RWPE2 (cell line): ENCODE measurements at regions not wholly inside any gene's neighbourhood (a gene's known extent, or its start where the extent isn't known, plus 50 kb on each side); places are given as distances from the start of the nearest gene placed in this dataset.

Experiments
- ATAC-seq: fragments of 200-7000 bp; cut with Tn5 transposase; 3 replicates; pipeline ENCODE4 v1.9.1; 2021; ENCODE audit warnings: low read depth
- DNase-seq: peaks from one replicate; pipeline ENCODE4 v3.0.0-alpha.2; 2020; ENCODE audit warnings: low spot score
- H3K27ac ChIP-seq: fragments of 450-650 bp; 2 replicates; pipeline ENCODE4 v1.5.1; 2017; ENCODE audit warnings: mild to moderate bottlenecking; ENCODE audit not compliant: poor library complexity, severe bottlenecking
- H3K27me3 ChIP-seq: fragments of 250-450 bp; sonication (Bioruptor Pico); 2 replicates; pipeline ENCODE4 v1.5.1; 2021; ENCODE audit warnings: mild to moderate bottlenecking, moderate library complexity; ENCODE audit not compliant: insufficient read depth, poor library complexity, severe bottlenecking
- H3K36me3 ChIP-seq: fragments of 250-450 bp; sonication (Bioruptor Pico); 2 replicates; pipeline ENCODE4 v1.5.1; 2020; ENCODE audit warnings: low read depth, mild to moderate bottlenecking, moderate library complexity
- H3K4me1 ChIP-seq: fragments of 250-450 bp; sonication (Bioruptor Pico); 2 replicates; pipeline ENCODE4 v1.5.1; 2021; ENCODE audit warnings: mild to moderate bottlenecking, moderate library complexity; ENCODE audit not compliant: insufficient read depth, poor library complexity, severe bottlenecking
- H3K4me3 ChIP-seq: fragments of 250-450 bp; sonication (Bioruptor Pico); 2 replicates; pipeline ENCODE4 v1.5.1; 2021; ENCODE audit warnings: mild to moderate bottlenecking, moderate library complexity; ENCODE audit not compliant: severe bottlenecking
- H3K9me3 ChIP-seq: fragments of 250-450 bp; sonication (Bioruptor Pico); 2 replicates; pipeline ENCODE4 v1.5.1; 2021; ENCODE audit warnings: mild to moderate bottlenecking, moderate library complexity; ENCODE audit not compliant: severe bottlenecking
- CTCF ChIP-seq: fragments of 450-650 bp; IDR thresholded peaks from one replicate; pipeline ENCODE4 v1.5.1; 2017; ENCODE audit warnings: mild to moderate bottlenecking, moderate library complexity; ENCODE audit not compliant: poor library complexity, severe bottlenecking

GRCh38 chr4:153922148-153922547, 133.3 kb upstream of the SFRP2 start:
- no peak for ATAC-seq
- no peaks in the 10 kb centered on the region for H3K4me1 ChIP-seq

GRCh38 chr4:153919667-153920066, 130.8 kb upstream of the SFRP2 start:
- Histone ChIP-seq H3K27ac (no peak overlapping the region), H3K4me3 (no peak overlapping the region), H3K27me3 (peaks cover 3% of the 10 kb centered on the region), H3K9me3 (no peaks in the 10 kb centered on the region), H3K4me1 (no peaks in the 10 kb centered on the region), H3K36me3 (no peaks in the 10 kb centered on the region)
- no peak for TF ChIP-seq CTCF
- DNase-seq (no peak), ATAC-seq (no peak)

More at GRCh38 chr4:153922148-153922547, 133.3 kb upstream of the SFRP2 start:
- peaks cover 3% of the 10 kb centered on the region for H3K27me3 ChIP-seq
- TF ChIP-seq CTCF = no peak
- H3K9me3 ChIP-seq = no peaks in the 10 kb centered on the region
- no peak overlapping the region for H3K27ac ChIP-seq
- no peaks in the 10 kb centered on the region for H3K36me3 ChIP-seq
- DNase-seq = no peak
- no peak overlapping the region for H3K4me3 ChIP-seq

GRCh38 chr4:153916273-153916755, 127.4 kb upstream of the SFRP2 start:
- H3K4me3 ChIP-seq = no peak overlapping the region
- peaks cover 3% of the 10 kb centered on the region for H3K27me3 ChIP-seq
- ATAC-seq (no peak), DNase-seq (no peak)
- no peak overlapping the region for H3K27ac ChIP-seq
- H3K4me1 ChIP-seq = no peaks in the 10 kb centered on the region
- no peaks in the 10 kb centered on the region for H3K9me3 ChIP-seq
- no peak for TF ChIP-seq CTCF
- no peaks in the 10 kb centered on the region for H3K36me3 ChIP-seq

- H3K27me3 ChIP-seq = no peaks in the 10 kb centered on the region
- no peak overlapping the region for H3K27ac ChIP-seq
- ATAC-seq (no peak), DNase-seq (no peak)
- H3K36me3 ChIP-seq = no peaks in the 10 kb centered on the region
- no peak overlapping the region for H3K4me3 ChIP-seq
- H3K9me3 ChIP-seq = no peaks in the 10 kb centered on the region
- H3K4me1 ChIP-seq = no peaks in the 10 kb centered on the region
- TF ChIP-seq CTCF = no peak
These were observed 123.4 kb upstream of the SFRP2 start for GRCh38 chr4:153912301-153912700.

- Histone ChIP-seq H3K4me1 (no peaks in the 10 kb centered on the region), H3K27ac (no peak overlapping the region), H3K36me3 (no peaks in the 10 kb centered on the region), H3K4me3 (no peak overlapping the region), H3K27me3 (no peaks in the 10 kb centered on the region), H3K9me3 (no peaks in the 10 kb centered on the region)
- no peak for ATAC-seq
- DNase-seq = no peak
- TF ChIP-seq CTCF = no peak
These were observed 120.8 kb upstream of the SFRP2 start for GRCh38 chr4:153909672-153910071.
